ENCODE measurements at regions not wholly inside any gene's neighbourhood (a gene's known extent, or its start where the extent isn't known, plus 50 kb on each side); places are given as distances from the start of the nearest gene placed in this dataset.
A peak's percentile ranks its signal among the peaks of the same experiment; 100 is the strongest.

DNA sequence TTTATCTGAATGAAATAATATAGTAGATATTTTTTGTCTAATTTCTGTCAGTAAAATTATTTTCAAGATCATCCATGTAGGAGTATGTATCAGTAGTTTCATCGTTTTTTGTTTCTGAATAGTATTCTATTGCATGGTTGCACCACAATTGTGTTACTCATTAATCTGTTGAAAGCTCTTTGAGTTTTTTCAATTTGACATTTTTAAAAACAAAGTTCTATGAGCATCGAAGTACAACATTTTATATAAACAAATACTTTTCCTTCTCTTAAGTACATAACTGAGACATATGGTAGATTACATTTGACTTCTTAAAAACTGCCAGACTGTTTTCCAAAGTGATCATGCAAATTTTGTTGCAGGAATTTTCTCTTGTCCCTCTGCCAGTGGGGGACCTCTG, 1113.1 kb upstream of the CITED2 start:
- TF ChIP-seq, protein P1, sequence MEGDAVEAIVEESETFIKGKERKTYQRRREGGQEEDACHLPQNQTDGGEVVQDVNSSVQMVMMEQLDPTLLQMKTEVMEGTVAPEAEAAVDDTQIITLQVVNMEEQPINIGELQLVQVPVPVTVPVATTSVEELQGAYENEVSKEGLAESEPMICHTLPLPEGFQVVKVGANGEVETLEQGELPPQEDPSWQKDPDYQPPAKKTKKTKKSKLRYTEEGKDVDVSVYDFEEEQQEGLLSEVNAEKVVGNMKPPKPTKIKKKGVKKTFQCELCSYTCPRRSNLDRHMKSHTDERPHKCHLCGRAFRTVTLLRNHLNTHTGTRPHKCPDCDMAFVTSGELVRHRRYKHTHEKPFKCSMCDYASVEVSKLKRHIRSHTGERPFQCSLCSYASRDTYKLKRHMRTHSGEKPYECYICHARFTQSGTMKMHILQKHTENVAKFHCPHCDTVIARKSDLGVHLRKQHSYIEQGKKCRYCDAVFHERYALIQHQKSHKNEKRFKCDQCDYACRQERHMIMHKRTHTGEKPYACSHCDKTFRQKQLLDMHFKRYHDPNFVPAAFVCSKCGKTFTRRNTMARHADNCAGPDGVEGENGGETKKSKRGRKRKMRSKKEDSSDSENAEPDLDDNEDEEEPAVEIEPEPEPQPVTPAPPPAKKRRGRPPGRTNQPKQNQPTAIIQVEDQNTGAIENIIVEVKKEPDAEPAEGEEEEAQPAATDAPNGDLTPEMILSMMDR (IDR thresholded peaks at IDR 0.05; ENCODE audit: unreplicated experiment), result no peak
- intact Hi-C loops (cut with micrococcal nuclease), result no loop called here
- POLR2A ChIA-PET, result interaction anchor here (0.7 to 1.4 kb wide), 2 partner anchors 15 to 371 kb away, joined by 3 to 4 read pairs; no protein-coding TSS in a partner anchor
- Mint-ChIP-seq H3K4me1 (ENCODE audit: insufficient read depth, unreplicated experiment) (peaks cover 24% of the 10 kb centered on the region), H3K4me3 (ENCODE audit: unreplicated experiment) (no peak overlapping the region), H3K36me3 (ENCODE audit: insufficient read depth, unreplicated experiment) (no peaks in the 10 kb centered on the region), H3K27me3 (ENCODE audit: insufficient read depth, unreplicated experiment) (no peaks in the 10 kb centered on the region), H3K27ac (ENCODE audit: low read depth, unreplicated experiment) (no peak overlapping the region), H3K9me3 (ENCODE audit: unreplicated experiment) (no peaks in the 10 kb centered on the region)
- DNase-seq (ENCODE audit: unreplicated experiment), result no peak
- CTCF ChIA-PET, result no interaction called here
- BruUV-seq (replicated peaks), result no TSS peak

- BruUV-seq (replicated peaks), result no TSS peak
- CTCF ChIA-PET, result no interaction called here
- H3K4me1 Mint-ChIP-seq (ENCODE audit: insufficient read depth, unreplicated experiment), result peaks cover 24% of the 10 kb centered on the region
Observed at GRCh38 chr6:140486450-140487361, 1112.3 kb upstream of the CITED2 start.

DNA sequence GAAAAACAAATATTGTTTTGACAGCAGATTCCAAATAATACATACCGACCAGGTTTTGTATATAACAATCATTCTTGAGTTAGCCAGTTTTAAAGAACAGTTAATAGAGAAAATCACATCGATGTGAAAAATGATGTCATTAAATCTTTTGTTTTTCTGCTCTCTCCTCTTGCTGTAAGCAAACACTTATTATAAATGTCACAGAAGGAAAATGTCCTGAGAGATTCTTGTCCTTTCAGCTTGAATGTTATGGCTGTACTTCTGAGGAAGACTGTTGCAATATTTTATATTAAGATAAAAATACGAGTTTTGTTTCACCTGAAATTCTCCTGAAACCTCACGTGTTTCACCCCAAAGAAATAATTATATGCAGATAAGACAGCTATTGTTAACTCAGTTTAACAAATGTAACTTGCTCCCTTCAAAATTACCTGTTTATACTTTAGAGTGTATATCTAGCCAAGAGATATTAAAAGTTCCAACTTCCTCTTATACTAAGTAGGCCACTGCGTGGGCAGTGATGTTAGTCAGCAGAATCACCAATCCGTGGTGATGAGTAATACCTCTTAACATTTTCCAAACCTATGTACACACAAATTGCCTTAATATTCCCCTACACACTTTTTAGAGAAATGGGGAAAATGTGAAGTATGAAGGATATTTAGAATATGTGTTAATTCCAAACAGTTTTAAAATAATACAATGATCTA, 1111.4 kb upstream of the CITED2 start:
- peak; percentile 75 for DNase-seq (ENCODE audit: unreplicated experiment)
- TF ChIP-seq, protein P1 (IDR thresholded peaks at IDR 0.05; ENCODE audit: unreplicated experiment), result no peak
- Mint-ChIP-seq H3K27ac (ENCODE audit: low read depth, unreplicated experiment) (peak overlapping the region; percentile 37), H3K9me3 (ENCODE audit: unreplicated experiment) (no peaks in the 10 kb centered on the region), H3K27me3 (ENCODE audit: insufficient read depth, unreplicated experiment) (no peaks in the 10 kb centered on the region), H3K4me3 (ENCODE audit: unreplicated experiment) (no peak overlapping the region), H3K4me1 (ENCODE audit: insufficient read depth, unreplicated experiment) (peaks cover 20% of the 10 kb centered on the region), H3K36me3 (ENCODE audit: insufficient read depth, unreplicated experiment) (no peaks in the 10 kb centered on the region)
- POLR2A ChIA-PET, result interaction anchor here (0.6 to 1.3 kb wide), 4 partner anchors 10 to 1341 kb away, joined by 3 to 4 read pairs (median 3); no protein-coding TSS in a partner anchor
- no TSS peak for BruUV-seq (replicated peaks)
- CTCF ChIA-PET, result interaction anchor here (0.6 kb wide), 1 partner anchor 435 kb away, joined by 3 read pairs; no protein-coding TSS in a partner anchor
- intact Hi-C loops (cut with micrococcal nuclease), result loop anchor here (1.0 kb wide), 1 partner anchor 1112 kb away; the partner anchor contains the start of gene CITED2

More at GRCh38 chr6:140486450-140487361, 1112.3 kb upstream of the CITED2 start:
- no peaks in the 10 kb centered on the region for H3K9me3 Mint-ChIP-seq (ENCODE audit: unreplicated experiment)
- H3K36me3 Mint-ChIP-seq (ENCODE audit: insufficient read depth, unreplicated experiment), result no peaks in the 10 kb centered on the region
- DNase-seq (ENCODE audit: unreplicated experiment), result no peak
- intact Hi-C loops (cut with micrococcal nuclease), result loop anchor here (1.0 kb wide), 1 partner anchor 1112 kb away; the partner anchor contains the start of gene CITED2
- H3K27me3 Mint-ChIP-seq (ENCODE audit: insufficient read depth, unreplicated experiment), result no peaks in the 10 kb centered on the region
- POLR2A ChIA-PET, result interaction anchor here (0.6 to 1.4 kb wide), 5 partner anchors 11 to 1342 kb away, joined by 3 to 4 read pairs (median 3); no protein-coding TSS in a partner anchor
- H3K4me3 Mint-ChIP-seq (ENCODE audit: unreplicated experiment), result no peak overlapping the region
- peak overlapping the region; percentile 37 for H3K27ac Mint-ChIP-seq (ENCODE audit: low read depth, unreplicated experiment)
- TF ChIP-seq, protein P1 (IDR thresholded peaks at IDR 0.05; ENCODE audit: unreplicated experiment), result no peak

DNA sequence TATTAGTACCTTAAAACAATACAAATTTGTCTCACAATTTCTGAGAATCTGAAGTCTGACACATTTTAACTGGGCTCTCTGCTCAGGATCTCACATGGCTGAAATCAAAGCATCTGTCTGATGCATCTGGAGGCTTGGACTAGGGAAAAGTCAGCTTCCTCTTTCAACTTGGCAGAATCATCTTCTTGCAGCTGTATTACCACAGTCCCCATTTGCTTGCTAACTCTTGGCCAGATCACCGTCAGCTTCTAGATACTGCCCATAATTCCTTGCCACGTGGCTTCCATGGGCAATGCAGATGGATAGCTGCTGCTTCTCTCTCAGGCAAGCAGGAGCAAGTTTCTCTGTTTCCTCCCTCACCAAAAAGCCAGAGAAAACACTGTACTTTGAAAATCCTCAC, 1106.4 kb upstream of the CITED2 start:
- DNase-seq (ENCODE audit: unreplicated experiment), result no peak
- TF ChIP-seq, protein P1 (IDR thresholded peaks at IDR 0.05; ENCODE audit: unreplicated experiment), result no peak
- Mint-ChIP-seq H3K9me3 (ENCODE audit: unreplicated experiment) (no peaks in the 10 kb centered on the region), H3K27me3 (ENCODE audit: insufficient read depth, unreplicated experiment) (no peaks in the 10 kb centered on the region), H3K4me1 (ENCODE audit: insufficient read depth, unreplicated experiment) (peaks cover 5% of the 10 kb centered on the region), H3K36me3 (ENCODE audit: insufficient read depth, unreplicated experiment) (no peaks in the 10 kb centered on the region), H3K4me3 (ENCODE audit: unreplicated experiment) (no peak overlapping the region), H3K27ac (ENCODE audit: low read depth, unreplicated experiment) (no peak overlapping the region)
- no TSS peak for BruUV-seq (replicated peaks)
- POLR2A ChIA-PET, result no interaction called here
- intact Hi-C loops (cut with micrococcal nuclease), result no loop called here
- CTCF ChIA-PET, result no interaction called here

Data from MCF 10A (cell line).